GM12878 (cell line): ENCODE measurements at regions not wholly inside any gene's neighbourhood (a gene's known extent, or its start where the extent isn't known, plus 50 kb on each side); places are given as distances from the start of the nearest gene placed in this dataset.

Source experiments
- ATAC-seq: fragments of 200-7000 bp; cut with Tn5 transposase; 3 replicates; pipeline ENCODE4 v1.9.1; 2020; ENCODE audit warnings: mild to moderate bottlenecking, moderate library complexity
- BruUV-seq: library from RNA; stranded (reverse); fragments of 400-500 nt; replicated peaks from 2 replicates; lab custom pipeline; 2021; lab: Mats Ljungman, UMichigan
- CTCF ChIA-PET: fragments of 300-600 bp; sonication (Branson Sonifier 250); formaldehyde crosslinking; extraction: SDS; loops from one replicate; lab custom pipeline; 2021; ENCODE audit warnings: inconsistent platforms; lab: Yijun Ruan, JAX
- POLR2A ChIA-PET: fragments of 350-600 bp; formaldehyde crosslinking; extraction: SDS; loops from one replicate; lab custom pipeline; 2021; ENCODE audit warnings: inconsistent platforms; lab: Charles Lee
- RAD21 ChIA-PET: fragments of 300-600 bp; sonication (Branson Sonifier 250); formaldehyde crosslinking; loops from one replicate; lab custom pipeline; 2023; ENCODE audit warnings: antibody characterized with exemption; ENCODE audit not compliant: unreplicated experiment; lab: Charles Lee
- SMC1A ChIA-PET: fragments of 300-600 bp; sonication (Branson Sonifier 250); formaldehyde crosslinking; loops from one replicate; lab custom pipeline; 2023; ENCODE audit not compliant: unreplicated experiment, uncharacterized antibody; lab: Charles Lee
- DNase-seq: peaks from one replicate; pipeline ENCODE4 v3.0.0-alpha.2; 2011; ENCODE audit warnings: low read depth, low spot score
- FAIRE-seq: peaks from 3 replicates; lab custom pipeline; 2011; peaks lifted over from hg19 to GRCh38; lab: Jason Lieb, UNC
- H2AFZ ChIP-seq: 2 replicates; pipeline ENCODE4 v1.6.0; 2011; ENCODE audit warnings: low read depth, low read length, control low read depth; ENCODE audit not compliant: control insufficient read depth
- H3K27ac ChIP-seq: 2 replicates; pipeline ENCODE4 v1.5.1; 2011; ENCODE audit warnings: control low read depth; ENCODE audit not compliant: control insufficient read depth, insufficient read depth
- H3K27me3 ChIP-seq, 2 experiments: replicated peaks in 1 of 2; 2 replicates each; pipeline versions ENCODE4 v1.6.0 to v1.6.1; 2011; ENCODE audit warnings: low read length in 1 of 2; ENCODE audit not compliant: control insufficient read depth in 2 of 2, insufficient read depth in 2 of 2
- H3K36me3 ChIP-seq, 2 experiments: 2 replicates each; pipeline ENCODE4 v1.5.1; 2011; ENCODE audit warnings: low read length in 1 of 2; ENCODE audit not compliant: control insufficient read depth in 2 of 2, insufficient read depth in 2 of 2
- H3K4me1 ChIP-seq: 2 replicates; pipeline ENCODE4 v1.6.1; 2011; ENCODE audit warnings: mild to moderate bottlenecking, low read length, moderate library complexity, mixed read lengths; ENCODE audit not compliant: control insufficient read depth, insufficient read depth
- H3K4me2 ChIP-seq: 2 replicates; pipeline ENCODE4 v1.6.0; 2011; ENCODE audit warnings: control low read depth; ENCODE audit not compliant: control insufficient read depth, insufficient read depth
- H3K4me3 ChIP-seq: fragments of 200-600 bp; sonication (generic); 2 replicates; pipeline ENCODE4 v1.5.1; 2016
- H3K79me2 ChIP-seq: 2 replicates; pipeline ENCODE4 v1.6.0; 2011; ENCODE audit warnings: low read length; ENCODE audit not compliant: control insufficient read depth, insufficient read depth
- H3K9ac ChIP-seq: 2 replicates; pipeline ENCODE4 v1.8.0; 2011; ENCODE audit warnings: low read length, control low read depth, mixed read lengths; ENCODE audit not compliant: control insufficient read depth, insufficient read depth
- H3K9me3 ChIP-seq: replicated peaks from 3 replicates; pipeline ENCODE4 v1.5.1; 2011; ENCODE audit warnings: mild to moderate bottlenecking, low read length; ENCODE audit not compliant: control insufficient read depth, insufficient read depth
- H4K20me1 ChIP-seq: 2 replicates; pipeline ENCODE4 v1.6.0; 2011; ENCODE audit not compliant: control insufficient read depth, insufficient read depth
- BACH1 ChIP-seq: fragments of 450-650 bp; IDR thresholded peaks from 2 replicates; pipeline ENCODE4 v1.6.1; 2017; ENCODE audit warnings: mild to moderate bottlenecking, borderline replicate concordance
- CHD4 ChIP-seq: fragments of 200-600 bp; sonication (generic); IDR thresholded peaks from 2 replicates; pipeline ENCODE4 v1.6.1; 2016; ENCODE audit warnings: mild to moderate bottlenecking
- EGR1 ChIP-seq, 2 experiments: IDR thresholded peaks; 1 replicate in 1 of 2; 2 replicates in 1 of 2; pipeline ENCODE4 v1.6.1; 2011 to 2012; ENCODE audit warnings: low read depth in 2 of 2, low read length in 2 of 2, borderline replicate concordance in 1 of 2, mild to moderate bottlenecking in 1 of 2, moderate library complexity in 1 of 2
- EZH2 ChIP-seq: IDR thresholded peaks from 2 replicates; pipeline ENCODE4 v1.6.1; 2012; ENCODE audit warnings: low read depth, mild to moderate bottlenecking, control low read depth, inconsistent platforms, low read length, borderline replicate concordance; ENCODE audit not compliant: control insufficient read depth
- GABPA ChIP-seq: IDR thresholded peaks from 2 replicates; pipeline ENCODE4 v1.6.1; 2014; ENCODE audit warnings: antibody characterized with exemption, low read depth, mild to moderate bottlenecking, inconsistent platforms
- JUND ChIP-seq: IDR thresholded peaks from 2 replicates; pipeline ENCODE4 v1.6.1; 2012; ENCODE audit warnings: low read depth, mild to moderate bottlenecking, low read length, improper control_type of control experiment, moderate library complexity
- MXI1 ChIP-seq: fragments of 150-350 bp; IDR thresholded peaks from 2 replicates; pipeline ENCODE4 v1.6.1; 2011; ENCODE audit warnings: low read depth, mild to moderate bottlenecking, inconsistent platforms, low read length, improper control_type of control experiment
- MYC ChIP-seq: IDR thresholded peaks from 2 replicates; pipeline ENCODE4 v1.6.1; 2011; ENCODE audit warnings: mild to moderate bottlenecking, low read length, moderate library complexity, inconsistent platforms; ENCODE audit not compliant: insufficient read depth, insufficient replicate concordance, insufficient read length, severe bottlenecking
- POU2F2 ChIP-seq: IDR thresholded peaks from 3 replicates; pipeline ENCODE4 v1.6.1; 2011; ENCODE audit warnings: low read depth, mild to moderate bottlenecking, low read length, borderline replicate concordance
- RUNX3 ChIP-seq: IDR thresholded peaks from 2 replicates; pipeline ENCODE4 v1.6.1; 2012; ENCODE audit warnings: low read length, inconsistent platforms
- SIN3A ChIP-seq: IDR thresholded peaks from 2 replicates; pipeline ENCODE4 v1.6.1; 2012; ENCODE audit warnings: low read depth, low read length, improper control_type of control experiment
- STAT1 ChIP-seq: fragments of 450-650 bp; conservative IDR thresholded peaks from 2 replicates; pipeline ENCODE4 v1.6.1; 2014; ENCODE audit warnings: antibody characterized with exemption, mild to moderate bottlenecking
- TCF7 ChIP-seq: IDR thresholded peaks from 2 replicates; pipeline ENCODE4 v1.6.1; 2014; ENCODE audit warnings: antibody characterized with exemption, borderline replicate concordance
- YBX1 ChIP-seq: fragments of 450-650 bp; IDR thresholded peaks from 2 replicates; pipeline ENCODE4 v1.6.1; 2016; ENCODE audit warnings: antibody characterized with exemption
- ZNF622 ChIP-seq: fragments of 450-650 bp; IDR thresholded peaks from 2 replicates; pipeline ENCODE4 v1.6.1; 2017; ENCODE audit warnings: mild to moderate bottlenecking, inconsistent platforms
- WGBS: methylation state at CpG from one replicate; pipeline ENCODE4 v1.1.6; 2016; ENCODE audit warnings: low lambda C conversion rate; ENCODE audit not compliant: insufficient replicate concordance, insufficient coverage; ENCODE audit errors: missing lambda C conversion rate; 5-methylcytosine and 5-hydroxymethylcytosine counted together
- in situ Hi-C: fragments of 300-500 bp; cut with MboI; formaldehyde crosslinking; loops from 9 replicates; pipeline ENCODE4 v1.14.3; 2018; ENCODE audit warnings: mixed read lengths
- intact Hi-C: fragments of 100-400 bp; cut with micrococcal nuclease; formaldehyde crosslinking; loops from one replicate; pipeline ENCODE4 v1.14.2; 2022; ENCODE audit not compliant: unreplicated experiment
- TF ChIP-seq, protein P1 (sequence below): IDR thresholded peaks from 2 replicates; pipeline ENCODE4 v1.6.1; 2011; ENCODE audit warnings: mild to moderate bottlenecking, low read depth, low read length, moderate library complexity; ENCODE audit not compliant: insufficient replicate concordance
- TF ChIP-seq, protein P2 (sequence below): fragments of 450-650 bp; IDR thresholded peaks from 2 replicates; pipeline ENCODE4 v1.6.1; 2017; ENCODE audit warnings: mild to moderate bottlenecking, low read depth, inconsistent platforms; ENCODE audit not compliant: poor library complexity, severe bottlenecking
- TF ChIP-seq, protein P3 (sequence below): fragments of 450-650 bp; formaldehyde crosslinking; IDR thresholded peaks from 2 replicates; pipeline ENCODE4 v1.4.0; 2020; ENCODE audit warnings: mild to moderate bottlenecking, moderate library complexity

- no peak for TF ChIP-seq MYC
Measured at GRCh38 chrX:6768881-6769280, 234.0 kb upstream of the VCX3A start (continued).

GRCh38 chrX:6761251-6761650 lies 226.3 kb upstream of the VCX3A start:
- Histone ChIP-seq H3K79me2 (no peaks in the 10 kb centered on the region), H2AFZ (no peak overlapping the region), H3K9ac (no peak overlapping the region), H3K4me2 (no peak overlapping the region), H3K27me3 (no peaks in the 10 kb centered on the region), H3K36me3 (no peaks in the 10 kb centered on the region), H4K20me1 (no peaks in the 10 kb centered on the region), H3K4me3 (no peak overlapping the region), H3K27ac (no peak overlapping the region), H3K9me3 (no peaks in the 10 kb centered on the region; the same call in 2 of the 3 replicates), H3K4me1 (no peaks in the 10 kb centered on the region)
- FAIRE-seq, result no peak
- ATAC-seq, result no peak
- ChIA-PET SMC1A (no interaction called here), CTCF (no interaction called here), RAD21 (no interaction called here), POLR2A (no interaction called here)
- intact Hi-C loops (no loop called here), in situ Hi-C loops (no loop called here)
- WGBS, result 0% methylated on average over 1 of the region's 1 CpG
- no TSS peak for BruUV-seq
- DNase-seq, result no peak
- TF ChIP-seq YBX1, result no peak
- TF ChIP-seq ZNF622, result no peak
- TF ChIP-seq GABPA, result no peak
- TF ChIP-seq TCF7, result no peak
- no peak for TF ChIP-seq EZH2
- TF ChIP-seq EGR1 (IDR thresholded peaks at IDR 0.05; ENCODE audit: borderline replicate concordance in 1 of 2, low read depth in 2 of 2, low read length in 2 of 2), result no peak
- no peak for TF ChIP-seq STAT1
- TF ChIP-seq, protein P1, sequence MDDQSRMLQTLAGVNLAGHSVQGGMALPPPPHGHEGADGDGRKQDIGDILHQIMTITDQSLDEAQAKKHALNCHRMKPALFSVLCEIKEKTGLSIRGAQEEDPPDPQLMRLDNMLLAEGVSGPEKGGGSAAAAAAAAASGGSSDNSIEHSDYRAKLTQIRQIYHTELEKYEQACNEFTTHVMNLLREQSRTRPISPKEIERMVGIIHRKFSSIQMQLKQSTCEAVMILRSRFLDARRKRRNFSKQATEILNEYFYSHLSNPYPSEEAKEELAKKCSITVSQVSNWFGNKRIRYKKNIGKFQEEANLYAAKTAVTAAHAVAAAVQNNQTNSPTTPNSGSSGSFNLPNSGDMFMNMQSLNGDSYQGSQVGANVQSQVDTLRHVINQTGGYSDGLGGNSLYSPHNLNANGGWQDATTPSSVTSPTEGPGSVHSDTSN, result no peak
- TF ChIP-seq BACH1, result no peak
- TF ChIP-seq, protein P2, sequence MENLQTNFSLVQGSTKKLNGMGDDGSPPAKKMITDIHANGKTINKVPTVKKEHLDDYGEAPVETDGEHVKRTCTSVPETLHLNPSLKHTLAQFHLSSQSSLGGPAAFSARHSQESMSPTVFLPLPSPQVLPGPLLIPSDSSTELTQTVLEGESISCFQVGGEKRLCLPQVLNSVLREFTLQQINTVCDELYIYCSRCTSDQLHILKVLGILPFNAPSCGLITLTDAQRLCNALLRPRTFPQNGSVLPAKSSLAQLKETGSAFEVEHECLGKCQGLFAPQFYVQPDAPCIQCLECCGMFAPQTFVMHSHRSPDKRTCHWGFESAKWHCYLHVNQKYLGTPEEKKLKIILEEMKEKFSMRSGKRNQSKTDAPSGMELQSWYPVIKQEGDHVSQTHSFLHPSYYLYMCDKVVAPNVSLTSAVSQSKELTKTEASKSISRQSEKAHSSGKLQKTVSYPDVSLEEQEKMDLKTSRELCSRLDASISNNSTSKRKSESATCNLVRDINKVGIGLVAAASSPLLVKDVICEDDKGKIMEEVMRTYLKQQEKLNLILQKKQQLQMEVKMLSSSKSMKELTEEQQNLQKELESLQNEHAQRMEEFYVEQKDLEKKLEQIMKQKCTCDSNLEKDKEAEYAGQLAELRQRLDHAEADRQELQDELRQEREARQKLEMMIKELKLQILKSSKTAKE, result no peak
- TF ChIP-seq RUNX3, result no peak
- TF ChIP-seq, protein P3, sequence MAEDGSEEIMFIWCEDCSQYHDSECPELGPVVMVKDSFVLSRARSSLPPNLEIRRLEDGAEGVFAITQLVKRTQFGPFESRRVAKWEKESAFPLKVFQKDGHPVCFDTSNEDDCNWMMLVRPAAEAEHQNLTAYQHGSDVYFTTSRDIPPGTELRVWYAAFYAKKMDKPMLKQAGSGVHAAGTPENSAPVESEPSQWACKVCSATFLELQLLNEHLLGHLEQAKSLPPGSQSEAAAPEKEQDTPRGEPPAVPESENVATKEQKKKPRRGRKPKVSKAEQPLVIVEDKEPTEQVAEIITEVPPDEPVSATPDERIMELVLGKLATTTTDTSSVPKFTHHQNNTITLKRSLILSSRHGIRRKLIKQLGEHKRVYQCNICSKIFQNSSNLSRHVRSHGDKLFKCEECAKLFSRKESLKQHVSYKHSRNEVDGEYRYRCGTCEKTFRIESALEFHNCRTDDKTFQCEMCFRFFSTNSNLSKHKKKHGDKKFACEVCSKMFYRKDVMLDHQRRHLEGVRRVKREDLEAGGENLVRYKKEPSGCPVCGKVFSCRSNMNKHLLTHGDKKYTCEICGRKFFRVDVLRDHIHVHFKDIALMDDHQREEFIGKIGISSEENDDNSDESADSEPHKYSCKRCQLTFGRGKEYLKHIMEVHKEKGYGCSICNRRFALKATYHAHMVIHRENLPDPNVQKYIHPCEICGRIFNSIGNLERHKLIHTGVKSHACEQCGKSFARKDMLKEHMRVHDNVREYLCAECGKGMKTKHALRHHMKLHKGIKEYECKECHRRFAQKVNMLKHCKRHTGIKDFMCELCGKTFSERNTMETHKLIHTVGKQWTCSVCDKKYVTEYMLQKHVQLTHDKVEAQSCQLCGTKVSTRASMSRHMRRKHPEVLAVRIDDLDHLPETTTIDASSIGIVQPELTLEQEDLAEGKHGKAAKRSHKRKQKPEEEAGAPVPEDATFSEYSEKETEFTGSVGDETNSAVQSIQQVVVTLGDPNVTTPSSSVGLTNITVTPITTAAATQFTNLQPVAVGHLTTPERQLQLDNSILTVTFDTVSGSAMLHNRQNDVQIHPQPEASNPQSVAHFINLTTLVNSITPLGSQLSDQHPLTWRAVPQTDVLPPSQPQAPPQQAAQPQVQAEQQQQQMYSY (CRISPR knock-in tag), result no peak
- TF ChIP-seq JUND, result no peak
- TF ChIP-seq SIN3A, result no peak
- TF ChIP-seq CHD4, result no peak
- TF ChIP-seq POU2F2, result no peak
- no peak for TF ChIP-seq MXI1
